Tibial artery (tissue), 4 donors: ENCODE measurements at regions not wholly inside any gene's neighbourhood (a gene's known extent, or its start where the extent isn't known, plus 50 kb on each side); places are given as distances from the start of the nearest gene placed in this dataset.

Experiments used
- DNase-seq, 2 donors: peaks; one replicate each; pipeline ENCODE4 v3.0.0-alpha.2; 2019
- H3K27ac ChIP-seq, 2 donors: fragments of 200-600 bp; sonication (generic) in 1 of 2; 1 replicate in 1 of 2; 2 replicates in 1 of 2; pipeline ENCODE4 v1.5.1; 2018 to 2019; ENCODE audit warnings: mild to moderate bottlenecking in 1 of 2
- H3K27me3 ChIP-seq, 2 donors: fragments of 200-600 bp; sonication (generic) in 1 of 2; one replicate each; pipeline versions ENCODE4 v1.5.1 to v1.6.0; 2016 to 2019
- H3K36me3 ChIP-seq, 3 donors: fragments of 200-600 bp; sonication (generic) in 2 of 3; one replicate each; pipeline ENCODE4 v1.5.1; 2016 to 2019; ENCODE audit warnings: mild to moderate bottlenecking in 2 of 3
- H3K4me1 ChIP-seq, 4 donors: fragments of 200-600 bp; sonication (generic) in 2 of 4; 1 replicate in 3 of 4; 2 replicates in 1 of 4; pipeline ENCODE4 v1.5.1; 2016 to 2019
- H3K4me3 ChIP-seq, 2 donors: fragments of 200-600 bp; sonication (generic) in 1 of 2; 1 replicate in 1 of 2; 2 replicates in 1 of 2; pipeline ENCODE4 v1.5.1; 2018 to 2019; ENCODE audit warnings: mild to moderate bottlenecking in 2 of 2
- H3K9me3 ChIP-seq, 3 donors: fragments of 200-600 bp; sonication (generic) in 1 of 3; one replicate each; pipeline ENCODE4 v1.5.1; 2016 to 2019
- intact Hi-C: fragments of 100-400 bp; cut with DNase I; formaldehyde crosslinking; loops from one replicate; pipeline ENCODE4 v1.15.0; 2023; ENCODE audit warnings: low total_unique reads
- TF ChIP-seq, protein P1 (sequence below), 2 experiments: fragments of 200-600 bp in 1 of 2; fragments of 450-650 bp in 1 of 2; IDR thresholded peaks; one replicate each; pipeline ENCODE4 v1.5.1; 2017 to 2019; ENCODE audit warnings: antibody characterized with exemption in 2 of 2, mild to moderate bottlenecking in 1 of 2, moderate library complexity in 1 of 2

DNA sequence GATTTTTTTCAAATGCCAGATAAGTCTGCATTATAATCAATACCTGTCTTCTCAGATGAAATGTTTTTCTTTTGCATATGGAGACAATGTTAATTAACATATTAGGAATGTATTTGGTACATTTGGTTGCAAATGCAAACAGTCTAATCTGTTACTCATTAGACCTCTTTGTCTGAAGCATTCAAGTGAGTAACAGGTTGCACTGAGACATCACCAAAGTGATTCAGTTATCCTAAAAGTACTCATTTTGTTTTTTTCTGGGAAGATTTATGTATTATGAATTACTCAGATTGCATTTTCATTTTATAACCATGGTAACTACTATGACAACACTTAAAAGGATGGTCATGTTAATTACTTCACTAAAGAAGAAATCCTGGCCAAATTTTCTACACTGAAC, 513.6 kb downstream of the HTR7 start:
- TF ChIP-seq, protein P1, sequence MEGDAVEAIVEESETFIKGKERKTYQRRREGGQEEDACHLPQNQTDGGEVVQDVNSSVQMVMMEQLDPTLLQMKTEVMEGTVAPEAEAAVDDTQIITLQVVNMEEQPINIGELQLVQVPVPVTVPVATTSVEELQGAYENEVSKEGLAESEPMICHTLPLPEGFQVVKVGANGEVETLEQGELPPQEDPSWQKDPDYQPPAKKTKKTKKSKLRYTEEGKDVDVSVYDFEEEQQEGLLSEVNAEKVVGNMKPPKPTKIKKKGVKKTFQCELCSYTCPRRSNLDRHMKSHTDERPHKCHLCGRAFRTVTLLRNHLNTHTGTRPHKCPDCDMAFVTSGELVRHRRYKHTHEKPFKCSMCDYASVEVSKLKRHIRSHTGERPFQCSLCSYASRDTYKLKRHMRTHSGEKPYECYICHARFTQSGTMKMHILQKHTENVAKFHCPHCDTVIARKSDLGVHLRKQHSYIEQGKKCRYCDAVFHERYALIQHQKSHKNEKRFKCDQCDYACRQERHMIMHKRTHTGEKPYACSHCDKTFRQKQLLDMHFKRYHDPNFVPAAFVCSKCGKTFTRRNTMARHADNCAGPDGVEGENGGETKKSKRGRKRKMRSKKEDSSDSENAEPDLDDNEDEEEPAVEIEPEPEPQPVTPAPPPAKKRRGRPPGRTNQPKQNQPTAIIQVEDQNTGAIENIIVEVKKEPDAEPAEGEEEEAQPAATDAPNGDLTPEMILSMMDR (IDR thresholded peaks at IDR 0.05), result no peak
- H3K4me3 ChIP-seq, result no peak overlapping the region
- intact Hi-C loops, result no loop called here
- no peaks in the 10 kb centered on the region for H3K36me3 ChIP-seq
- no peak overlapping the region for H3K27ac ChIP-seq
- H3K9me3 ChIP-seq, result no peaks in the 10 kb centered on the region
- H3K4me1 ChIP-seq, result no peaks in the 10 kb centered on the region
- DNase-seq, result no peak
- H3K27me3 ChIP-seq, result no peaks in the 10 kb centered on the region

DNA sequence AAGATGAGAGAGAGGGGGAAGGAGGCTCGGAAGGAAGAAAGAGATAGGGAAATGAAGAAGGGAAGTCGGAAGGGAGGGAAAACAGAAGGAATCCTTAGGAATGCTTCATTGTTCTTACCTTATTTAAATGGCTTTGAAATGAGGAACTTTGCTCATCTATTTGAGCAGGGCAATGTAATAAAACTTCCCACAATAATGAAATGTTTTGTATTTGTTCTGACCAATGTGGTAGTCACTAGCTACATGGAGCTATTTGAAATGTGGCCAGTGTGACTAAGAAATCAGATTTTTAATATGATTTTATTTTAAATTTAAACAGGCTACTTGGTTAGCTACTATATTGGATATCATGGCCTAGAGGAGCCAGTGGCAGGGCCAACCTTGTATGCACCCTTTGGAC, 510.6 kb downstream of the HTR7 start:
- H3K9me3 ChIP-seq, result no peaks in the 10 kb centered on the region
- H3K27me3 ChIP-seq, result no peaks in the 10 kb centered on the region
- H3K4me3 ChIP-seq, result no peak overlapping the region
- H3K27ac ChIP-seq, result no peak overlapping the region
- DNase-seq, result no peak
- H3K36me3 ChIP-seq, result no peaks in the 10 kb centered on the region
- intact Hi-C loops, result no loop called here
- TF ChIP-seq, protein P1 (IDR thresholded peaks at IDR 0.05), result no peak
- H3K4me1 ChIP-seq, result no peaks in the 10 kb centered on the region

DNA sequence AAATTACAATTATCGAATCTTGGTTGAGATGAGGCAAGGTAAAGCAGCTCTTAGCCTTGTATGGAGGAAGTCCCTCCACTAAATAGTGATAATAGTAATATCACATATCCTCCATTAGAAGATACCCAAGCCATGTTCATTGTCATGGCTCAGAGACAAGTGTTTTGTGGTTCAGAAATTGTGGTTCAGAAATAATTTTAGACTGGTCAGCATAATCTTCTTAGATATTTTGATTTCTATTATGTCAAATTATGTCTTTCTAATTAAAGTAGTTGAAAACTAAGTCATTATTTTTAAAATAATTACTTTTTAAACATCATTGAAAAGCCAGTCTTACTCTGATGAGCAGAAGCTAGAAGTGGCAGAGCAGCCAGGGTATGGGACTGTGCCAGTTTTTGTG, 507.7 kb downstream of the HTR7 start:
- Histone ChIP-seq H3K4me3 (no peak overlapping the region), H3K27me3 (no peaks in the 10 kb centered on the region), H3K27ac (no peak overlapping the region), H3K9me3 (no peaks in the 10 kb centered on the region), H3K4me1 (no peaks in the 10 kb centered on the region), H3K36me3 (no peaks in the 10 kb centered on the region)
- TF ChIP-seq, protein P1 (IDR thresholded peaks at IDR 0.05), result no peak
- intact Hi-C loops, result no loop called here
- DNase-seq, result no peak

DNA sequence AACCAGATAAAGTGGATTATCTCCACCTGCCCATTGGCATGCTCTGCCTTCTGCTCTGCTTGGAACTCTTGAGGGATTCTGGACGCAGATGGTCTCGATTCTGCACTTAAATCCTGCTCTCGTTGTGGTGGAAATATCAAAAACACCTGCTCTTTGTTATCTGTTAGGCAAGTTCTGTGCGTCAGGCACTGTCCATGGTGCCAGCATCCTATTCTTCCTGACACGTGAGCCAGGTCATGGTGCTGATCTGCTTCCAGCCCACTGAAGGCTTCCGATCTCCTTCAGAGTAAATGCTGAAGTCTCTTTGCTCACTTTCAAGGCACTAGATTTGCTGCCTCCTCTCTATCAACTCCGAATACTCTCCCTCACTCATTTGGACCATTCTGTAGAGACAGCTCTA, 505.6 kb downstream of the HTR7 start:
- intact Hi-C loops, result no loop called here
- no peak for DNase-seq
- TF ChIP-seq, protein P1 (IDR thresholded peaks at IDR 0.05), result no peak
- Histone ChIP-seq H3K27ac (no peak overlapping the region), H3K4me1 (no peaks in the 10 kb centered on the region), H3K9me3 (no peaks in the 10 kb centered on the region), H3K36me3 (no peaks in the 10 kb centered on the region), H3K4me3 (no peak overlapping the region), H3K27me3 (no peaks in the 10 kb centered on the region)

DNA sequence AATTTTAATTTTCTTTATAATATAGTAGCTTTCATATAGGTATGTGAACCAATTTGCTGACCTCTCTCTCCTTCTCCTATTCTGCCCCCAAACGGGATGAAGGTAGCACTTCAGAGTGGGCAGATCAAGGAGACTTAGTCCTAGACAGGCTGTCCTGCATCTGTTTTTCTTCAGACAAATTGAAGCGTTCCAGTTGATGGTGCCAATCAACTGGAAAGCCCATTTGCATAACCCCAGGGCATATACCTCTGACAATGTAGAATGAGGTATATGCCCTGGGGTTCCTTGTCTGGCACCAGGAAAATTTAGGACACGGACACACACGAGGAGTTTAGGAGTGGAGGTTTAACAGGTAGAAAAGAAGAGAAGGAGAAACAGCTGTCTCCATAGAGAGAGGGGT, 502.9 kb downstream of the HTR7 start:
- H3K4me3 ChIP-seq, result no peak overlapping the region
- H3K27ac ChIP-seq, result no peak overlapping the region
- intact Hi-C loops, result no loop called here
- TF ChIP-seq, protein P1 (IDR thresholded peaks at IDR 0.05), result no peak
- no peak for DNase-seq
- no peaks in the 10 kb centered on the region for H3K9me3 ChIP-seq
- no peaks in the 10 kb centered on the region for H3K4me1 ChIP-seq
- no peaks in the 10 kb centered on the region for H3K27me3 ChIP-seq
- no peaks in the 10 kb centered on the region for H3K36me3 ChIP-seq

DNA sequence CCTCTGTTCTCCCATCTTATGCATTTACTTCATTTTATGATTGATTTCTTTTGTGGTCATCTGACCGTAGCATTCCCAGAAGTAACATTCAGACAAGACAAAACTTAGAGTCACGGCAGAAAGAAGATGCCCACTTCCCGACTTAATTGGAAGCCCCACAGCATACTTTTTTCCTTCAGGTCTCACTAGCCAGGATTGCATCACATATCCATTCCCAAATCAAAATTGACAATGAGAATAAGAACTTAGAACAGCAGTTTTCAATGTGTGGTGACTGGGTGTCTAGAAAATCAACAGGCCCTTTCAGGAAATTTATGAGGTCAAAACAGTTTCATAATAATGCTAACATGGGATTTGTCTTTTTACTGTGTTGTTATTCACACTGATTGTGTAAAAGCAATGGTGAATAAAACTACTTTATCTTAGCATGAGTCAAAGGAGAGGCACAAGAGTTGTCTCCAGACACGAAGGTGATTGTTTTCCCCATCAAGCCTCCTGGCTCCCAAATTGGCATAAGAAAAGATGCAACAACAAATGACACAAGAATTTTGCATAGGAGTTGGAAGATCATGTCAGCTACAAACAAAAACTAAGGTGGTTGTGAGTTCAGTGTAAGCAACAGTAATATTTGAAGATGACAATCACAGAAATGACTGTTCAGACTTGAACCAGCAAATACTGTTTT, 493.9 kb downstream of the HTR7 start:
- no peaks in the 10 kb centered on the region for H3K36me3 ChIP-seq
- TF ChIP-seq, protein P1 (IDR thresholded peaks at IDR 0.05), result no peak
- H3K4me1 ChIP-seq, result no peaks in the 10 kb centered on the region
- DNase-seq, result no peak
- H3K9me3 ChIP-seq, result no peaks in the 10 kb centered on the region
- H3K4me3 ChIP-seq, result no peak overlapping the region
- H3K27me3 ChIP-seq, result no peaks in the 10 kb centered on the region
- intact Hi-C loops, result no loop called here
- H3K27ac ChIP-seq, result no peak overlapping the region
